ENCODE measurements at regions not wholly inside any gene's neighbourhood (a gene's known extent, or its start where the extent isn't known, plus 50 kb on each side); places are given as distances from the start of the nearest gene placed in this dataset.

GRCh38 chr1:239882967-239883366 is 208.7 kb upstream of the FMN2 start:
- Histone ChIP-seq H3K4me1 (ENCODE audit: insufficient read depth) (0 out of 2 replicates have a peak, but pooled peaks cover 3% of the 10 kb centered on the region), H3K27ac (ENCODE audit: low read depth) (no peak overlapping the region), H3K36me3 (ENCODE audit: insufficient read depth) (no peaks in the 10 kb centered on the region; the same call in 1 of the 2 replicates), H2AFZ (no peak overlapping the region), H3K4me3 (no peak overlapping the region), H3K4me2 (no peak overlapping the region), H3K79me2 (replicated peaks; ENCODE audit: insufficient read depth) (no peaks in the 10 kb centered on the region), H3K27me3 (ENCODE audit: insufficient read depth) (no peaks in the 10 kb centered on the region), H4K20me1 (replicated peaks; ENCODE audit: insufficient read depth) (no peaks in the 10 kb centered on the region), H3F3A (replicated peaks; ENCODE audit: low read depth) (no peaks in the 10 kb centered on the region), H3K9me2 (ENCODE audit: insufficient read depth) (no peaks in the 10 kb centered on the region; the same call in 1 of the 2 replicates)
- Mint-ChIP-seq H3K27me3 (ENCODE audit: insufficient read depth, low read depth, poor library complexity) (no peaks in the 10 kb centered on the region), H3K9me3 (peaks cover 1% of the 10 kb centered on the region; the same call in 1 of the 3 replicates), H3K4me3 (no peak overlapping the region), H3K36me3 (ENCODE audit: low read depth) (no peaks in the 10 kb centered on the region; the same call in 2 of the 3 replicates), H3K4me1 (peaks cover 4% of the 10 kb centered on the region; the same call in 2 of the 3 replicates), H3K27ac (no peak overlapping the region)
- no peak for TF ChIP-seq EZH2phosphoT487 (IDR thresholded peaks at IDR 0.05; ENCODE audit: unreplicated experiment)
- TF ChIP-seq CREB1 (CRISPR knock-in tag; IDR thresholded peaks at IDR 0.05; ENCODE audit: low read depth): no peak
- ATAC-seq (no peak), DNase-seq (ENCODE audit: low spot score) (no peak)

GRCh38 chr1:239884796-239885195 is 206.9 kb upstream of the FMN2 start:
- H3K36me3 Mint-ChIP-seq (ENCODE audit: low read depth): no peaks in the 10 kb centered on the region; the same call in 2 of the 3 replicates

More at GRCh38 chr1:239884796-239885195, 206.9 kb upstream of the FMN2 start:
- no peak overlapping the region for H3K27ac Mint-ChIP-seq
- H3K4me1 ChIP-seq (ENCODE audit: insufficient read depth): 0 out of 2 replicates have a peak, but pooled peaks cover 6% of the 10 kb centered on the region
- peaks cover 2% of the 10 kb centered on the region for H3K27me3 Mint-ChIP-seq (ENCODE audit: insufficient read depth, low read depth, poor library complexity)
- no peak for TF ChIP-seq EZH2phosphoT487 (IDR thresholded peaks at IDR 0.05; ENCODE audit: unreplicated experiment)
- no peak for TF ChIP-seq STAT1 (IDR thresholded peaks at IDR 0.05; ENCODE audit: unreplicated experiment)
- TF ChIP-seq REST (IDR thresholded peaks at IDR 0.05; ENCODE audit: unreplicated experiment): no peak
- no peak for TF ChIP-seq NANOG (IDR thresholded peaks at IDR 0.05; ENCODE audit: borderline replicate concordance)
- TF ChIP-seq EZH2 (IDR thresholded peaks at IDR 0.05; ENCODE audit: low read depth, unreplicated experiment): no peak
- no peak for TF ChIP-seq ZNF331 (CRISPR knock-in tag; IDR thresholded peaks at IDR 0.05; ENCODE audit: low read depth)
- TF ChIP-seq JUNB (IDR thresholded peaks at IDR 0.05; ENCODE audit: unreplicated experiment): no peak
- TF ChIP-seq CREB1 (CRISPR knock-in tag; IDR thresholded peaks at IDR 0.05; ENCODE audit: low read depth): no peak
- H3K27me3 ChIP-seq (ENCODE audit: insufficient read depth): no peaks in the 10 kb centered on the region
- no peaks in the 10 kb centered on the region for H4K20me1 ChIP-seq (replicated peaks; ENCODE audit: insufficient read depth)
- H3K4me3 ChIP-seq: no peak overlapping the region
- no peaks in the 10 kb centered on the region; the same call in 1 of the 2 replicates for H3K36me3 ChIP-seq (ENCODE audit: insufficient read depth)
- H3K4me2 ChIP-seq: no peak overlapping the region
- no peak overlapping the region for H3K4me3 Mint-ChIP-seq
- ATAC-seq (no peak), DNase-seq (ENCODE audit: low spot score) (no peak)
- no peaks in the 10 kb centered on the region for H3K79me2 ChIP-seq (replicated peaks; ENCODE audit: insufficient read depth)
- no peak overlapping the region for H2AFZ ChIP-seq
- no peak overlapping the region for H3K27ac ChIP-seq (ENCODE audit: low read depth)
- H3F3A ChIP-seq (replicated peaks; ENCODE audit: low read depth): no peaks in the 10 kb centered on the region
- H3K4me1 Mint-ChIP-seq: peaks cover 10% of the 10 kb centered on the region
- peaks cover 4% of the 10 kb centered on the region; the same call in 1 of the 3 replicates for H3K9me3 Mint-ChIP-seq
- no peaks in the 10 kb centered on the region; the same call in 1 of the 2 replicates for H3K9me2 ChIP-seq (ENCODE audit: insufficient read depth)

Data from GM23338 (cell line).